Superior temporal gyrus (tissue), 1 donor: ENCODE measurements at regions not wholly inside any gene's neighbourhood (a gene's known extent, or its start where the extent isn't known, plus 50 kb on each side); places are given as distances from the start of the nearest gene placed in this dataset.
"Not testable (repeated sequence)": the region's sequence is repeated elsewhere in the genome, so short reads cannot be mapped to it uniquely, and the experiment has no call there.

Source experiments
- DNase-seq: peaks from one replicate; pipeline ENCODE4 v3.0.0-alpha.2; 2016; ENCODE audit errors: extremely low spot score

DNA sequence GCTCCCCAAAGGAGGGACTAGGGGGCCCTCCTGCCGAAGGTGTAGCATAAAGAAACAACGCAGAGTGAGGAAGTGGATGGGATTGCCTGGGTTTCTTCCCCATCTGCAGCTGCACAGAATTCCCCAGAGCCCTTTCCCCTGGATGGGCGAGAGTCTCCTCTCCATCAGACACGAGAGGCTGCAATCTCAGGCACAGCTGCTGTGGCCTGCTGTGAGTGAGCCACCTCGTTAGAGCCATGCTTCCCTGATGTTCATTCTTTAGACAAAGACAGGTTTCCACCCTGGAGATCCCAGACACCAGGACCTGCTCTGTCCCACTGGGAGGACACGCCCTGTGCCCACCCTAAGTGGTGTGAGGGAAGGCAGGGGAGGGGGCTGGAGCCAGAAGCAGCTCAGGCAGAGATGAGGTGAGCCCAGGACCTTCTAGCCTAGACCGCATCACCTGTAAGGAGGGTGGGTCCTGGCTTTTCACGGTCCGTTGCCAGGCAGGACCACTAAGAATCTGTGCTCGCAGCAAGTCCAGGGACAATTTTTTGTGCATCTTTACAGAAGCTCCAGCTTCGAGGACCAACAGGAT is 268.6 kb upstream of the TCERG1L start:
- no peak for DNase-seq

DNA sequence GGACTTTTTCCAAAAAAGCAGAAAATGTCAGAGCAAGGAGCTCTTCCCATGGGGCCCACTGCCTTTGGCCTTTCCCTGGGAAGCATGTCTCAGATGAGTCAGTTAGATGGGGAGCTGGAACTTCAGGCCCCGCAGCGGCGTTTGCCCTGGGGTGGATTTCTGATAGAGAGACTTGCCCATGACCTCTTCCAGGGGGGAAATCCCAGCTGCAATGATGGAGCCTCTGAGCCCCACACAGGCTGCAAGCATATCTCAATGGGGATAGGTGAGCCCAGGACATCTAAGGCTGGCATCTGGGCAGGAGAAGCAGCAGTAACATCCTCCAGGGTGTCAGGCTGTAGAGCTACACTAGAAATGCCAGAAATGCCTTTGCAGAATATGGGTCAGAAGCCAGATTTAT is 269.2 kb upstream of the TCERG1L start:
- no peak for DNase-seq

DNA sequence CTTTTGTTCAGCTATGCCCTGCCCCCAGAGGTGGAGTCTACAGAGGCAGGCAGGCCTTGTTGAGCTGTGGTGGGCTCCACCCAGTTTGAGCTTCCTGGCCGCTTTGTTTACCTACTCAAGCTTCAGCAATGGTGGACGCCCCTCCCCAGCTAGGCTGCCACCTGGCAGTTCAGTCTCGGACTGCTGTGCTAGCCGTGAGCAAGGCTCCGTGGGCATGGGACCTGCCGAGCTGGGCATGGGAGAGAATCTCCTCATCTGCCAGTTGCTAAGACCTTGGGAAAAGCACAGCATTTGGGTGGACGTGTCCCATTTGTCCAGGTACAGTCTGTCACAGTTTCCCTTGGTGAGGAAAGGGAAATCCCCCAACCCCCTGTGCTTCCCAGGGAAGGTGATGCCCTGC is 270.0 kb upstream of the TCERG1L start:
- not testable (repeated sequence) for DNase-seq

DNA sequence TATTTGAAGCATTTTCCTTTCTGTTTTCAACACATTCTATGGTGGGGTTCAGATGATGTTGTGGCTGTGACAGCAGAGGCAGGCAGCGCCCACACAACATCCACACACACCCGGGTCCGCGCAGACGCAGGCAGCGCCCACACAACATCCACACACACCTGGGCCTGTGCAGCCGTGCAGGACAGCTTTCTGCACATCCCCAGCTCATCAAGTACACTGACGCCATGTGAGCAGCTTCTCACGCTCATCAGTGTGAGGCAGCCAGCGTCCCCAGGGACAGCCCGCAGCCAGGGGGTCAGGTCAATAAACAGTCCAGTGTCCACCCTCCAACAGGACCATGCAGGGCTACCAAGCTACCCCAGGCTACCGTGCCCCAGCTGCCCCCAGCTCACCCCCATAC is 272.8 kb upstream of the TCERG1L start:
- no peak for DNase-seq

DNA sequence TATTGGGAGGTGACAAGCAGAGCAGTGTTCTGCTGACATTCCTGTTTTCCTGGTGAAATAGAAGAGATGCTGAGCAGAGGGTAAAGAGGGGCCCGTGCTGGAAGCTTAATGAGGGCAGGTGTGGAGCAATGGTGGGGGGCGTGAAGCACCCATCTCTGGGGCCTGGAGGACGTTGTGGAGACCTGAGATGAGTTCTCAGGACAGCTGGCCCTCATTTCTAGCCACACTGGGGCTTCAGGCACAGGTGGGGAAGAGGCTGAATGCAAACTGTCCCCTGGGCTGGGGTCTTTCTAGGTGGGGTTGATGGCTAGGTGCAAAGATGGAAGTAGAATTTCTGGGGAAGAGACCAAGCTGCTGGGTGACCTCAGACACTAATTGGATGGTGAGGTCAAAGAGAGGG is 274.2 kb upstream of the TCERG1L start:
- DNase-seq = no peak

DNA sequence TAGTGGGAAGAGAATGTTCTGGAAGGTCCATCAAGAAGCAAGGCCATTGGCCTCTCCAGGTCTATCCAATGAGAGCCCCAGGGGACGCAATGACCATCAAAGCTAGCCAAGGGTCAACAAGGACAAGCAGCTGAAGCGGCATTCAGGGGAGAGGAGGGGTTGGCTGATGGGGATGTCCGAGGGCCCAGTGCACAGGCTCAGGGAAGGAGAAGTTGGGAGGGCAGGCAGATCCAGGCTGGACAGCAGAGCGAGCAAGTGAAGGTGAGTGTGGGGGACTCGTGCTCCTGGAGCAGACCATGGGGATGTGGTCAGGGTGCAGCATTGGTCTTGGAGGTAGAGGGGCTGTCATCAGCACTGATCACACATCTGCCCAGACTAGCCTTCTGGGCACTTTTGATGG is 275.4 kb upstream of the TCERG1L start:
- no peak for DNase-seq

DNA sequence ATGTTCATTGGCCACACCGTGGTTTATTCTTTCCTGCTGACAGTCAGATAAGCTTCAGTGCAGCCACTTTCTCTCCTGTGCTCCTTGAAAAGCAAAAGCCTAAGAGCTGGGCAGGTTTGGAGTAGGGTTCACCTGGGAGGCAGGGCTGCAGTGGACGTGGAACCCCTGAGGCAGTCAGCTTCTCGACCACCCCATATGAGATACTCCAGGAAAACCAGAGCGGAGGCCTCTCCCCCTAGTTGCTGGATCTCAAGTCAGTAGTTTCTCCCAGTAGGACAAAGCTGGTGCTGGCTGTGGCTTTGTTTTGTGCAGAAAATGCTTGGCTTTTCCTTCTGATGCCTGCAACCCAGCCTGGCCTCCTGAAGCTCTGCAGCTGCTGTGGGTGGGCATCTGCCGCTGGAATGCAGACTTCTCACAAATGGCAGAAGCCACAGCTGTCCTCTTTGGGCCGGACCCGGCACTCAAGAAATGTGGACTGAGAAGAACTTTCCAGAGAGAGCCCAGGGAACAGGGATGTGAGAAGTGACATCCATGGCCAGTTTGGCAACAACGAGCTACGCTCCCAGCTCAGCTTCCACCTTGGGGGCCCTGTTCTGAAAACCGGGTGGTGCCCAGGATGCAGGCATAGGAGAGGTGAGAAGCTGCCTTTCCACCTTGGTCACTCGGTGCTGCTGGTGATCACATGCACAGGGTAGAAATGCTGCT is 276.6 kb upstream of the TCERG1L start:
- no peak for DNase-seq

DNA sequence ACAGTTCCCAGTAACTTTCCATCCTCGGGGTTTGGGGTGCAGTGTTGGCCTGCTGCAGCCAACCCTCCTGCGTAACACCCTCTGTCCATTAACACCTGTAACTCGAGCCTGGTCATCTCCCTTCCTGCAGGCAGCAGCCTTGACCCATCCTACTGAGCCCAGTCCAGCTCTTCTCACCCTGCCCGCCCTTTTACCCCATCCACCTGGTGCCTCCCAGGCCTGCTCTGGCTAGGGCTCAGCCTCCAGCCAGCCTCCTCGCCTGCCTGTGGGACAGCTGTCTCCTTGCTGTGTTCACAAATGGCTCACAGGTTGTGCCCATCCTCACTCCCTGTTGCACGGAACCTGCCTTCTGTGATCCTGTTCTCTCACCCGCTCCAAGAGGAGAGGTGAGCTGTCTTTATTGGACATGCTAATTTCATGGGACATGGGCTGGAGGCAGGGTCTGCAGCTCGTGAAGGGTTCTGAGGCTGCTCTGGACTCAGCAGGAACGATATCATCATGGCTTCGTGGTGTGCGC is 277.2 kb upstream of the TCERG1L start:
- no peak for DNase-seq

DNA sequence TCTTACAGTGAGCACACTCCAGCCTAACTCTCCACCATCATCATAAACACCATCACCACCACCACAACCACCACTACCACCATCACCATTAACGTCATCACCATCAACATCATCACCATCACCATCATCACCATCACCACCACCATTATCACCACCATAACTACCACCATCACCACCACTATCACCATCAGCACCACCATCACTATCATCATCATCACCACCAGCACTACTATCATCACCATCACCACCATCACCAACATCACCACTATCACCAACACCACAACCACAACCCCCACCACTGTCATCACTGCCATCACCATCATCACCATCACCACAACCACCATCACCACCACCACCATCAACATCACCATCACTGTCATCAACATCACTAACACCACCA is 279.0 kb upstream of the TCERG1L start:
- no peak for DNase-seq

DNA sequence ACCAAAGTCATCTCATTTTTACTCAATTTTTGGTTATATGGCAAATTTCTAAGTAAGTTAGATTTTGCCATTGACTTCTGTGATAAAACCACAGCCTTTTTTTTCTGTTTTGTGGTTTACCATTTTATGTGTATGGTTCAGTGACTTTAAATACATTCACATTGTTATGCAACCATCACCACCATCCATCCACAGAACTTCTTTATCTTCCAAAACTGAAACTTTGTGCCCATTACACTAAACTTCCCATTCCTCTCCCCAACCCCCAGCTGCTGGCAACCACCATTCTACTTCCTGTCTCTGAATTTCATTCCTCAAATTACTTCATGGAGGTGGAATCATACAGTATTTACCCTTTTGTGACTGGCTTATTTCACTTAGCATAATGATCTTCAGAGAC is 280.4 kb upstream of the TCERG1L start:
- no peak for DNase-seq

DNA sequence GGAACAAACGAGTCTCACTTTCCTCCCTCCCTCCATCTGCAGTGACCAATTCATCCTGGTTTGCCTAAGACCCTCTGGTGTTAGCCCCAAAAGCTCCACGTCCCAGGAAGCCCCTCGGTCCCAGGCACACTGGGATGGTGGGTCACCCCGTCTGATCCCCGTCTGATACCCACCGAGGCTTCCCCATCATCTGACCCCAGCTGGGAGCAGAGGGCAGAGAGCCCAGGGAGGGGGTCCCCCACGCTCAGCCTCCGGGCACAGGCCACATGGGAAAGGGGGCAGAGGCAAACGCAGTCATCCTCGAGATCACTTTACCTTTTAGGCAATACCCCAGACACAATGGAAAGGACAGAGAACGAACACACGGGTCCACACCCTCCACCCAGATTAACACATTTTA is 291.6 kb upstream of the PPP2R2D start:
- DNase-seq = no peak

DNA sequence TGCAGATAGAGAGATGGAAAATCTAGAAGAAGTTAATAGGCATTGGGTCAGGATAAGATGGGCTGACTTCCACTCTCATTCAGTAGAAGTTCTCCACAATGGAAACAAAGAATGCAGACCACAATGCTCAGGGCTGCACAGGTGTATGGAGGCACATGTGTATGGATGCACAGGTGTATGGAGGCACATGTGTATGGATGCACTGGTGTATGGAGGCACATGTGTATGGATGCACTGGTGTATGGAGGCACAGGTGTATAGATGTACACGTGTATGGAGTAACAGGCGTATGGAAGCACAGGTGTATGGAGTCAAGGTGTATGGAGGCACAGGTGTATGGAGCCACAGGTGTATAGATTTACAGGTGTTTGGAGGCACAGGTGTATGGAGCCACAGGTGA is 285.7 kb upstream of the PPP2R2D start:
- DNase-seq = no peak

DNA sequence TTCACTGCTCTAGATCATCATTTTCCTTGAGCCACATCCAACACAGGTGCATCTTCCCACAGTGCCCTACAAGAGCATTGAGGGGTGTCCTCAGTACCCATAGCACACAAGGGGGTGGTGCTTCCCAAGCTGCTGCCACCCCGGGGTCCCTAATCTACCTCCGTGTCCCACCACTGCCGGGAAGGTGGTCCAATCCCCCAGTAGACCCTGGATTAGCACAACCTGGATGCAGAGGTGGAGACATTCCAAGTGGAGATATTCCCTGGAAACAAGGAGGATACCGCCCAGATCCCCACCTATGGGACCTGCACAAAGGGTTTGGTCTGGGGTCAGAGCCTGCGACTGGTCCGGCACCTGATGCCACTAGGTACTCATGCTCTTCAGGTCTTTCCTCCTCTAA is 284.8 kb upstream of the PPP2R2D start:
- no peak for DNase-seq

DNA sequence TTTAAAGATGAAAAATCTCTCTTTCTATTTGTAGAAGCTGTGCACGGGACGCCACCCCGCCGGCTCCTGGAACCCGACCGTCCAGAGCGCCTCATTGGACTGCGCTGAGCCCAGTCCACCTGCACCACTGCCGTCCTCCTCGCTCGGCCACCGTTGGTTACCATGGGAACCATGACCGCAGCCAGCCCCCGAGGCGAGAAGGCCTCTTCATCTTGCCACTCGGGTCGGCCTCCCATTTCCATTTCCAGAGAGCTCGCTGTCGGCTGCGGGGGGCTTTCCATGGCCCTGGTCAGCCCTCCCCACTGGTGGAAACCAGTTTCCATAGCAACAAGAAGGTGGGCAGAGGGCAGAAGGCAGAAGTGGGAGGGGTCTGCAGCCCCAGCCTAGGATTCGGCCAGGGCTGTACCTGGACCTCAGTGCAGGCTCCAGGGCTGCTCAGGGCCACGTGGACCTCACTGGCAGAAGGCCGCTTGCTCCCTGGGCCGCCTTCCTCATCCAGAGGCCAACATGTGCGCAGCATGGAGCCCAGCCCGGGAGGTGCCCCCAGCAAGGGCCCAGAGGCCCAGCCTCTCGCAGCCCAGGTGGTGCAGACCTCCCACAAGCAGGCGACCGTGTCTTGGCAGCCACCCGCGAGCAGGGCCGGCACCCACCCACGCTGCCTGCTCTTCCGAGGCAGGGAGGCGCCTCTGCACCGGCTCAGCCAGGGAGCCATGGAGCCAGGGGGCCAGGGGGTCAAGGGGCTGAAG is 283.5 kb upstream of the PPP2R2D start:
- DNase-seq = no peak

DNA sequence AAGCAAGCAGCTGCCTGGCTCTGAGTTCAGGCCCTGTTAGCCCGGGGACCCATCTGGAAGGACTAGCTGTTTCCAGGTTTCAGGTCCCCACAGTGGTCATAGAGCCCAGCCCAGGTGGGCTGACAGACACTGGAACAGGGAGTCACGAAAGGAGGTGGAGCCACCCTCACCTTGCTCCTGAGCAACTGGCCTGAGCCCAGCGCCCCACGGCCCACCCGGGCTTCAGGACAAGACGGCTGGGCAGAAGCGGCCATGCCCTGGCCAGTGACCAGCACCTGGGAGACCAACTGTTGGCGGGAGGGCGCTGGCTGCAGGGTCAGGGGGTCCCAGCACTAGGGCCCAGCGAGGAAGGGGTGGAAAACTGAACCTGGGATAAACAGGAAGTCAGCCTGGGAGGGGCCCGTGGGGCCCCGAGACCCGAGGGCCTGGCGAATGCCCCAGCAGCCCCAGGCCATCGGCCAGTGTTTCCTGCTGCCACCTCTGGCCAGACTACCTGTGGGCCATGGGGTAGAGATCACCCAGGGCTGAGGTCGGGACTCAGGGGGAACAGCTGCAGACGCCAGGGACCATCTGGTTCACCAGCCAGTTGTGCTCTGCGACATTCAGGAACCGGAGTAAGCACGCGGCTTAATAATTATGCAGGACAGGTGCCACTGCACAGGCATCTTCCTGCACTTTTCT is 282.1 kb upstream of the PPP2R2D start:
- DNase-seq = no peak

DNA sequence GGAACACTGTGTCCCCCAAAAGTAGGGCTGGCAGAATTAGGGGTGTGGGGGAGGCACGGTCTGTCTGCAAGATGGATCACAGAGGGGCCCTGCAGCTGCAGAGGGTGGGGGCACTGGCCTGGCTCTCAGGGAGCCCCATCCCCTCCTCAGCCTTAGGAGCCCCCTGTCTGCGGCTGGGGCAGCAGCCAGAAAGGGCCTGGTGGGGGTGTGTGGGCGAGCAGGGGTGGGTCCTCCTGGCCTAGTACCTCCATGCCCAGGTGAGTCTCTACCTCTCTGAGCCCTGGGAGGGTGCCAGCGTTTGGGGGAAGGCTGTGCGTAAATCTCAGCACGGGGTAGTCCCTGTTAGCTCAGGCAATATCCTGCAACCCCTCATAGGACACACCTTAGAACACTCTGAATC is 280.5 kb upstream of the PPP2R2D start:
- DNase-seq = no peak

DNA sequence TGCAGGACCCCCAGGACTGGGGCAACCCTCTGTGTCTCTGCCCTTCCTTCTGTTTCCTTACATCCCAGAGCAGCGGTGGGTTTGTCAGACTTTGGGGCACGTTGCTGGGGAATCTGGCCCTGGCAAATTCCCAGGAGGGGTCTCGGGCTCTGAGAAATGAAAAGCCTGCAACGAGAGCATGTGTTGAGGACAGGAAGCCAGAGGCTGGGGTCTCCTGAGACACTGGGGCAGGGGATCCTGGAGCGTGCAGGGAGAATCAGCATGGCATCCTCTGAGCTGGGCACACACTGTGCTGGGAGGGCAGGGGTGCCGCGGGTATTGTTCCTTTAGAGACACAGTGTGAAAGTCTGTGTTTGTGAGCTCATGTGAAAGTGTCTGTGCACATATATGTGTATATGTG is 279.9 kb upstream of the PPP2R2D start:
- no peak for DNase-seq

DNA sequence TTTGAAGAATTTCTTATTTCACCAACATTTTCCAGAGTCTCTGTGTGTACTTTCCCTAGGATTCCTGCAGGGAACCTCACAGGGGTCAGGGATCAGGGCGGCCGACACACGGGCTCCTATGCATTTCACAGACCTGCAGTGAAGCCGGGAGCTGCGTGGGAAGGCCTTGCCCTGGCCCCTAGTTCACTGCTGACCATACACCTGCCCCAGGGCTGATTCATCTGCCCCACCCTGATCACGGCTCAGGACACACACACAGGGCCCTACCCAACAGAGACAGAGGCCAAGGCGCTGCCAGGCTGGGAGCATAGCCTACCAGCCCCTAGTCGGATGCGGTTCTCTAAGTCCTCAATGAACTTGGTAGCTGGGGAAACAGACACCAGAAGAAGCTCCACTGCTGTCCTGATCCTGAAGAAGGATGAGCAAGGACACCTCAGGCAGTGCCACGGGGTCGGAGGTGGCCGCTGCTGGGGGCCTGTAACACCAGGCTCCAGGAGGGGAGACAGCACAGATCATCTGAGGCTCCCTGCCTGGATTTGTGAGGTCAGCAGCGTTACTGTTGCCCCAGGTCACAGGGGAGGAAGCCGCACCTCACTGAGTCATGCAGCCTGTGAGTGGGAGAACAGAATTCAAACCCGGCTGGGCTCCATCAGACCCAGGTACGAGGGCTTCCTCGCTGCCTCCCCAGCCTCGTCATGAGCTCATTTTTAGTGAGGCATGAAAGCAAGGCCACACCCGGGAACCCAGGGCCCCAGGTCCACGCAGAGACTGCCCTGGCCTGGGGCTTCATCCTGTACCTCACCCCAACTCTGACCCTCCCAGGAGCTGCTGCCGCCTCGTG is 278.8 kb upstream of the PPP2R2D start:
- DNase-seq = no peak

DNA sequence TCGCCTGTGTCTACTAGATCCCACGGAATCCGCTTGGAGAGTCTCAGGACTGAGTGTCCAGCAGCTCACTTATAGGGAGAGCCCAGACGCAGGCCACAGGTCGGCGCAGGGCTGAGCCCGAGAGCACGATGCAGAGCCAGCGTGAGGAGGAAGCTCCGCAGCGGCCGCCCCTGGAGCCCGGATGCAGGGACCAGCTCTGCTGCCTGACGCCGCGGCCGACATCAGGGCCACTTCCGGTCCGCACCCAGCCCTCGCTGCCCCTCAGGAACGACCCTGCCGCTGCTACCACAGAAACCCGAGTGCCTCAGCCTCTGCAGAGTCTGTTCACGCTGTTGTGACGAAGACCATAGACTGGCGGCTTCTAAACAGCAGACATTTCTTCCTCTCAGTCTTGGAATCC is 275.8 kb upstream of the PPP2R2D start:
- DNase-seq = no peak

DNA sequence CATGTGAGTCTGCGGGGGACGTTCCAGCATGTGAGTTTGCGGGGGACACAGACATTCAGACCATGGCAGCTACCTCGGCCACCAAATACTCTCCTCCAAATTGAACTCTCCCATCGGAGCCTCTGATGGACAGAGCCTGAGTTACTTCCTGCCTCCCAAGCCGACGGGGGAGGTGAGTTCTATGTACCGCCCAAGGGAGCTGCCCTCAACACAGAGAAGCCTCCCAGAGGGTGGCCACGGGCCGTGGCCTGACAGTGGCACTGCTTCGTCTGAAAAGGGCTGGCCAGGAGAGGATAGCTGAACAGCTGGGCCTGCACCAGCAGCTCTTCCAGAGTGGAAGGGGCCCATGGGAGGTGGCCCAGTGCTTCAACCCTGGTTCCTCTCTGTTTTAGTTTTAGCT is 274.5 kb upstream of the PPP2R2D start:
- no peak for DNase-seq

DNA sequence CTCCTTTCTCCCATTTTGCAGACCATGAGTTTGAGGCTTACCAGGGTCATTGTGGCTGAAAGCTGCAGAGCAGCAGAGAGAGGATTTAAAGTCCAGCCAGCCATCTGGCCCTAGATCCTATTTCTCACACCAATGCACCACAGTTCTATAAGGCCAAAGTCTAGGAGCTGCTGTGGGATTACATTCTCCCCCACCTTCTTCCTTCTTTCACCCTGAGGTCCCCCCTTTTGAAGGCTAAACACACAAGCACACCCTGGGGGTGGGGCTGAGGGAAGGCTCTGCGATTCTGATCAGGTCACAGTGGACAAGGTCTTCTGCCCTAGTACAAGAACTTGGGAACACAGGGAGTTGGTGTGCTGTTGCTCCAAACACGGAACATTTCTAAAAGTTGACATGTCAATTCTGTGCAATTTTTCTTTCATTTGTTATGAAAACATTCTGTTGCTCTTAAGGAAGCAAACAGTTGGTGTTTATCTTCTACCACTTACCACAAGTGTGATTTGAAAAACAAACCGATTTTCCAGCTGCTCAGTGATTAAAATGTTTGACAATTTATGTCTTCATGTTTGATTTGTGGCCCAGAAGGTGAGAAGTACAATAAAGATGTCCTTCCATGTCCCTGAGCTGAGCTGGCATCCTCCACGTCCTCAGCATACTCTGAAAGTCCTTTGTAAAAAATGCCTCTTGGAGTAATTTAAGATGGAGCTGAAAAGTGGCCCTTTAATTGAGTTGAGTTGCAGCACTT is 271.6 kb upstream of the PPP2R2D start:
- no peak for DNase-seq
